ENCODE measurements at regions not wholly inside any gene's neighbourhood (a gene's known extent, or its start where the extent isn't known, plus 50 kb on each side); places are given as distances from the start of the nearest gene placed in this dataset.

DNA sequence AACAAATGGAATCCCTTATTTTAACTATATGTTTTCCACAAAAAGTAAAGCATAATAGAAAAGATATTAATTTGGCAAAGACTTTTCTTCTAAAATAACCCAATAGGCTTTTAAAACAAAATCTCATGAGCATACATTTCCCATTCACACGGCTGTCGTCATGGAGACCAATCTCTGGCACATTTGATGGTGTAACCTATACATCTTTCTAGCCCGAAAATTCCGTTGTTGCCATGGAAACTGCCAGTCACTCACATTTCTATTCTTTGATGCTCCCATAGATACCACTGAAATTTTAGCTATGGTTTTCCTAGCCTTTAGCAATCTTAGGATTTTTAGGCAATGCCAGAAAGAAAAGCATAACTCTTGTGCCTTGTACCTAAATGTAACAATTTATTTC, 262.9 kb upstream of the TRPM3 start:
- Histone ChIP-seq H3K36me3 (ENCODE audit: control insufficient read depth, insufficient read depth, low read length) (no peaks in the 10 kb centered on the region), H3K79me1 (ENCODE audit: low read length) (no peaks in the 10 kb centered on the region), H2BK5ac (ENCODE audit: low read length) (no peak overlapping the region), H3K4ac (ENCODE audit: low read depth, low read length) (no peak overlapping the region), H3K79me2 (ENCODE audit: control insufficient read depth, insufficient read depth, low read length) (no peaks in the 10 kb centered on the region), H4K5ac (ENCODE audit: low read length) (no peak overlapping the region), H3K4me2 (ENCODE audit: low read length) (no peak overlapping the region), H3K18ac (ENCODE audit: low read length) (no peak overlapping the region), H2AK5ac (ENCODE audit: low read length) (no peak overlapping the region), H3K9ac (ENCODE audit: low read length) (no peak overlapping the region), H3K56ac (ENCODE audit: low read length) (no peak overlapping the region), H3K4me3 (ENCODE audit: low read length) (no peak overlapping the region), H3K27me3 (ENCODE audit: insufficient read depth, low read length, poor library complexity) (no peaks in the 10 kb centered on the region), H3K4me1 (ENCODE audit: control insufficient read depth, low read depth, low read length) (no peaks in the 10 kb centered on the region), H2BK120ac (ENCODE audit: low read depth, low read length) (no peak overlapping the region), H3K23ac (ENCODE audit: low read length) (no peak overlapping the region), H4K8ac (ENCODE audit: low read depth, low read length) (no peak overlapping the region), H3K27ac (ENCODE audit: low read depth, low read length) (no peak overlapping the region), H2BK15ac (replicated peaks; ENCODE audit: low read depth) (no peak overlapping the region)
- DNase-seq, result no peak
- no CpG with 5 or more reads among the region's 4 CpGs for WGBS (ENCODE audit: extremely low coverage, insufficient coverage, low lambda C conversion rate)

DNA sequence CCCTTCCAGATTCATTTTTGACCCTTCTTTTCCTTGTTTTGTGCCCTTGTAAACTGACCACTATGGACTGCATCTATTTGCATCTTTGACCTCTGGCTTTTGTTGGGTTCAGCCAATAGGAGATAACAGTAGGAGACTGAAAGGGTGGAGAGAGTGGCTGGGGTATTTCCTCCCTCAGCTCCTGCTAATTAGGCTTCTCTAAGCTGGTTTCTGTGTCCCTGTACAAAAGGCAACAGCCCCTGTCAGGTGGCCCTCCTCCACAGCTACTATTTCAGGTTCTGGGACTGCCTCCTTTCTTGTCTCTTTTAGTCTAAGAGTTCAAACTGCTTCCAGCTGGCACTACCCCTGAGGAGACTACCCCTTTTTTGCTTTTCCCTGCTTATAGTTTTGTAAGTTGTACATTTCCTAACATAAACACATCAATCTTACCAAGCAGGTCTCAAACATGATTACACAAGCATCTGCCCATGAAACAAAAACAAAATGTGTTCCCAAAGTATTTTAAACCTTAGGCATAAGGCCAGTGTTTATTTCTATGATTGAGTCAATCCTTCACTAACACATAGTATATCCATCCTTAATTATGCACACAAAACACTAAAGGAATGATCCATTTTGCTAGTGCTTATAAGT, 262.0 kb upstream of the TRPM3 start:
- Histone ChIP-seq H3K4me3 (ENCODE audit: low read length) (no peak overlapping the region), H3K79me2 (ENCODE audit: control insufficient read depth, insufficient read depth, low read length) (no peaks in the 10 kb centered on the region)
- peak; percentile 20 for DNase-seq

GRCh38 chr9:71368157-71368556, 246.7 kb upstream of the TRPM3 start:
- Histone ChIP-seq H3K4me1 (ENCODE audit: control insufficient read depth, low read depth, low read length) (no peaks in the 10 kb centered on the region), H4K5ac (ENCODE audit: low read length) (no peak overlapping the region), H3K27ac (ENCODE audit: low read depth, low read length) (no peak overlapping the region), H4K8ac (ENCODE audit: low read depth, low read length) (no peak overlapping the region), H3K9ac (ENCODE audit: low read length) (no peak overlapping the region), H3K4ac (ENCODE audit: low read depth, low read length) (no peak overlapping the region), H2BK15ac (replicated peaks; ENCODE audit: low read depth) (no peak overlapping the region), H2BK5ac (ENCODE audit: low read length) (no peak overlapping the region), H3K4me2 (ENCODE audit: low read length) (no peak overlapping the region), H3K23ac (ENCODE audit: low read length) (no peak overlapping the region), H3K79me1 (ENCODE audit: low read length) (no peaks in the 10 kb centered on the region), H2BK120ac (ENCODE audit: low read depth, low read length) (no peak overlapping the region), H3K18ac (ENCODE audit: low read length) (no peak overlapping the region), H3K27me3 (ENCODE audit: insufficient read depth, low read length, poor library complexity) (no peaks in the 10 kb centered on the region), H3K4me3 (ENCODE audit: low read length) (no peak overlapping the region), H3K56ac (ENCODE audit: low read length) (no peak overlapping the region), H3K79me2 (ENCODE audit: control insufficient read depth, insufficient read depth, low read length) (no peaks in the 10 kb centered on the region), H3K36me3 (ENCODE audit: control insufficient read depth, insufficient read depth, low read length) (no peaks in the 10 kb centered on the region), H2AK5ac (ENCODE audit: low read length) (no peak overlapping the region)
- DNase-seq, result no peak
- no CpG with 5 or more reads among the region's 1 CpG for WGBS (ENCODE audit: extremely low coverage, insufficient coverage, low lambda C conversion rate)

More for the DNA sequence above, 262.0 kb upstream of the TRPM3 start:
- Histone ChIP-seq H3K36me3 (ENCODE audit: control insufficient read depth, insufficient read depth, low read length) (no peaks in the 10 kb centered on the region), H3K23ac (ENCODE audit: low read length) (no peak overlapping the region), H3K18ac (ENCODE audit: low read length) (no peak overlapping the region), H2BK5ac (ENCODE audit: low read length) (no peak overlapping the region), H3K27ac (ENCODE audit: low read depth, low read length) (no peak overlapping the region), H3K4ac (ENCODE audit: low read depth, low read length) (no peak overlapping the region), H3K27me3 (ENCODE audit: insufficient read depth, low read length, poor library complexity) (no peaks in the 10 kb centered on the region), H3K9ac (ENCODE audit: low read length) (no peak overlapping the region), H2AK5ac (ENCODE audit: low read length) (no peak overlapping the region), H4K5ac (ENCODE audit: low read length) (no peak overlapping the region), H4K8ac (ENCODE audit: low read depth, low read length) (no peak overlapping the region), H2BK120ac (ENCODE audit: low read depth, low read length) (no peak overlapping the region), H3K4me2 (ENCODE audit: low read length) (no peak overlapping the region), H3K4me1 (ENCODE audit: control insufficient read depth, low read depth, low read length) (no peaks in the 10 kb centered on the region), H3K56ac (ENCODE audit: low read length) (no peak overlapping the region), H2BK15ac (replicated peaks; ENCODE audit: low read depth) (no peak overlapping the region), H3K79me1 (ENCODE audit: low read length) (no peaks in the 10 kb centered on the region)

GRCh38 chr9:71364186-71364955, 242.9 kb upstream of the TRPM3 start:
- Histone ChIP-seq H3K18ac (ENCODE audit: low read length) (no peak overlapping the region), H2BK120ac (ENCODE audit: low read depth, low read length) (no peak overlapping the region), H2BK5ac (ENCODE audit: low read length) (no peak overlapping the region), H3K79me1 (ENCODE audit: low read length) (no peaks in the 10 kb centered on the region), H2BK15ac (replicated peaks; ENCODE audit: low read depth) (no peak overlapping the region), H4K5ac (ENCODE audit: low read length) (no peak overlapping the region), H3K9ac (ENCODE audit: low read length) (no peak overlapping the region), H3K4me1 (ENCODE audit: control insufficient read depth, low read depth, low read length) (no peaks in the 10 kb centered on the region), H3K27me3 (ENCODE audit: insufficient read depth, low read length, poor library complexity) (no peaks in the 10 kb centered on the region), H3K36me3 (ENCODE audit: control insufficient read depth, insufficient read depth, low read length) (no peaks in the 10 kb centered on the region), H2AK5ac (ENCODE audit: low read length) (no peak overlapping the region), H3K4ac (ENCODE audit: low read depth, low read length) (no peak overlapping the region), H4K8ac (ENCODE audit: low read depth, low read length) (no peak overlapping the region), H3K79me2 (ENCODE audit: control insufficient read depth, insufficient read depth, low read length) (no peaks in the 10 kb centered on the region), H3K23ac (ENCODE audit: low read length) (no peak overlapping the region), H3K56ac (ENCODE audit: low read length) (no peak overlapping the region), H3K27ac (ENCODE audit: low read depth, low read length) (no peak overlapping the region), H3K4me2 (ENCODE audit: low read length) (no peak overlapping the region), H3K4me3 (ENCODE audit: low read length) (no peak overlapping the region)
- WGBS (ENCODE audit: extremely low coverage, insufficient coverage, low lambda C conversion rate), result no CpG with 5 or more reads among the region's 2 CpGs
- DNase-seq, result no peak

DNA sequence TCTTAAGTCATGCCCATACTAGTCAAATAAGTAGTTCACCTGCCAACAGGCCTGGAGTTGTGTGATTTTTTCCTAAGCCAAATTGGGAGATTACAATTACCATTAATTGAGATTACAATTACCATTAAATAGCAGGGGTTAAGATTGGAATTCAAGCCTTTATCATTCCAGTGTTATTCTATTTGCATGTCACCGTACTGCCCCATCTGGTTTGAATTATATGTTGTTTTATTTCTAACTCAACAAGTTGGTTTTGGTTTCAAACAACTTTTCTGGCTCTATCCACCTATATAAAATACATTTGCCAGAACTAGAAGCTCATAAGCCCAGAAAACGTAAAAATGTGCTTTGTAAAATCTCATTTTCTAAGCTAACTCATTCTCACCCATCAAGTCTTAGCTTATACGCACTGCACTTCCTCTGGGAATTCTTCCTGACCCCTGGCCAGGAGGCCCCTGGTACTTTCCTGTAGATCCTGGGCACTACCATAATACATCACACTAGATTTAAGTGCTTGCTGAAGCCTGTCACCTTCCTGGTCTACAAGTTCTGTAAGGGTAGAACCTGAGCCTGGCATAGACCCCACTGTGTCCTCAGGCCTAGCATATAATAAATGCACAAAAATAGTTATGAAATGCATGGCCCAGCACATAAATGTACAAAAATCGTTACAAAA, 242.0 kb upstream of the TRPM3 start:
- Histone ChIP-seq H2BK15ac (replicated peaks; ENCODE audit: low read depth) (no peak overlapping the region), H2BK5ac (ENCODE audit: low read length) (no peak overlapping the region), H2BK120ac (ENCODE audit: low read depth, low read length) (no peak overlapping the region), H3K4me1 (ENCODE audit: control insufficient read depth, low read depth, low read length) (no peaks in the 10 kb centered on the region), H3K4me3 (ENCODE audit: low read length) (no peak overlapping the region), H3K27ac (ENCODE audit: low read depth, low read length) (no peak overlapping the region), H3K23ac (ENCODE audit: low read length) (no peak overlapping the region), H3K36me3 (ENCODE audit: control insufficient read depth, insufficient read depth, low read length) (no peaks in the 10 kb centered on the region), H4K5ac (ENCODE audit: low read length) (no peak overlapping the region), H3K79me2 (ENCODE audit: control insufficient read depth, insufficient read depth, low read length) (no peaks in the 10 kb centered on the region), H3K56ac (ENCODE audit: low read length) (no peak overlapping the region), H4K8ac (ENCODE audit: low read depth, low read length) (no peak overlapping the region), H3K18ac (ENCODE audit: low read length) (no peak overlapping the region), H3K9ac (ENCODE audit: low read length) (no peak overlapping the region), H3K79me1 (ENCODE audit: low read length) (no peaks in the 10 kb centered on the region), H3K4ac (ENCODE audit: low read depth, low read length) (no peak overlapping the region), H2AK5ac (ENCODE audit: low read length) (no peak overlapping the region), H3K4me2 (ENCODE audit: low read length) (no peak overlapping the region), H3K27me3 (ENCODE audit: insufficient read depth, low read length, poor library complexity) (no peaks in the 10 kb centered on the region)
- DNase-seq, result no peak
- no CpG with 5 or more reads among the region's 4 CpGs for WGBS (ENCODE audit: extremely low coverage, insufficient coverage, low lambda C conversion rate)
